B cell (primary cell): ENCODE measurements at regions not wholly inside any gene's neighbourhood (a gene's known extent, or its start where the extent isn't known, plus 50 kb on each side); places are given as distances from the start of the nearest gene placed in this dataset.

Source experiments
- ATAC-seq: fragments of 200-7000 bp; cut with Tn5 transposase; one replicate; pipeline ENCODE4 v1.10.0; 2021; ENCODE audit warnings: low read depth, mild to moderate bottlenecking, moderate number of reproducible peaks, moderate library complexity
- CTCF ChIA-PET: fragments of 350-600 bp; sonication (Branson Sonifier 250); formaldehyde crosslinking; loops from one replicate; lab custom pipeline; 2021; ENCODE audit warnings: antibody characterized with exemption, inconsistent platforms; lab: Charles Lee
- POLR2A ChIA-PET: fragments of 350-600 bp; sonication (Branson Sonifier 250); formaldehyde crosslinking; loops from one replicate; lab custom pipeline; 2021; ENCODE audit warnings: antibody characterized with exemption; lab: Charles Lee
- DNase-seq: peaks from one replicate; pipeline ENCODE4 v3.0.0; 2013
- H2AFZ ChIP-seq: 2 replicates; pipeline ENCODE4 v1.6.1; 2012; ENCODE audit warnings: mild to moderate bottlenecking, low read depth, low read length; ENCODE audit not compliant: insufficient read depth, poor library complexity, severe bottlenecking
- H3K27ac ChIP-seq, 2 donors: 1 replicate in 1 of 2; 2 replicates in 1 of 2; pipeline ENCODE4 v1.5.1; 2012 to 2013; ENCODE audit warnings: low read length in 2 of 2, mild to moderate bottlenecking in 2 of 2, moderate library complexity in 1 of 2
- H3K27me3 ChIP-seq, 4 experiments: fragments of 200-600 bp in 1 of 4; sonication (generic) in 1 of 4; replicated peaks in 1 of 4; 1 replicate in 2 of 4; 2 replicates in 2 of 4; pipeline versions ENCODE4 v1.6.1 to v1.7.0; 2013 to 2016; ENCODE audit warnings: low read length in 3 of 4, mild to moderate bottlenecking in 2 of 4, mixed read lengths in 1 of 4, moderate library complexity in 1 of 4; ENCODE audit not compliant: insufficient read depth in 4 of 4, control insufficient read depth in 3 of 4; ENCODE audit errors: control extremely low read depth in 1 of 4
- H3K36me3 ChIP-seq, 2 experiments: replicated peaks in 1 of 2; 1 replicate in 1 of 2; 2 replicates in 1 of 2; pipeline versions ENCODE4 v1.6.1 to v1.7.1; 2013; ENCODE audit warnings: low read length in 1 of 2; ENCODE audit not compliant: insufficient read depth in 2 of 2, control insufficient read depth in 1 of 2; ENCODE audit errors: control extremely low read depth in 1 of 2, extremely low read depth in 1 of 2
- H3K4me1 ChIP-seq, 2 donors: fragments of 200-600 bp in 1 of 2; sonication (generic) in 1 of 2; 1 replicate in 1 of 2; 2 replicates in 1 of 2; pipeline versions ENCODE4 v1.5.1 to v1.6.1; 2013 to 2017; ENCODE audit warnings: low read length in 2 of 2; ENCODE audit not compliant: control insufficient read depth in 2 of 2, insufficient read depth in 2 of 2
- H3K4me2 ChIP-seq: replicated peaks from 2 replicates; pipeline ENCODE3; 2012; ENCODE audit warnings: mild to moderate bottlenecking, low read depth, low read length; ENCODE audit not compliant: poor library complexity, severe bottlenecking
- H3K4me3 ChIP-seq, 5 experiments: fragments of 200-600 bp in 1 of 5; sonication (generic) in 1 of 5; 1 replicate in 3 of 5; 2 replicates in 2 of 5; pipeline versions ENCODE4 v1.5.1 to v1.7.0; 2011 to 2016; ENCODE audit warnings: low read length in 4 of 5, mild to moderate bottlenecking in 4 of 5, low read depth in 2 of 5, control low read depth in 1 of 5, moderate library complexity in 1 of 5; ENCODE audit not compliant: insufficient read depth in 1 of 5; ENCODE audit errors: control extremely low read depth in 1 of 5, extremely low read depth in 1 of 5
- H3K79me2 ChIP-seq: fragments of 200-600 bp; sonication (generic); one replicate; pipeline ENCODE4 v1.6.0; 2016; ENCODE audit warnings: low read length; ENCODE audit not compliant: control insufficient read depth, insufficient read depth
- H3K9ac ChIP-seq: fragments of 200-600 bp; sonication (generic); 2 replicates; pipeline ENCODE4 v1.6.1; 2017; ENCODE audit warnings: mild to moderate bottlenecking, low read length, moderate library complexity
- H3K9me3 ChIP-seq, 3 donors: one replicate each; pipeline versions ENCODE4 v1.6.1 to v1.7.1; 2013; ENCODE audit warnings: low read length in 2 of 3; ENCODE audit not compliant: control insufficient read depth in 2 of 3, insufficient read depth in 1 of 3; ENCODE audit errors: control extremely low read depth in 1 of 3
- H4K20me1 ChIP-seq: 2 replicates; pipeline ENCODE4 v1.6.0; 2012; ENCODE audit warnings: mild to moderate bottlenecking, low read length; ENCODE audit not compliant: insufficient read depth, control insufficient read depth, poor library complexity, severe bottlenecking
- H3K27ac Mint-ChIP-seq: one replicate; pipeline ENCODE4 v1.8.0; 2021; ENCODE audit warnings: mixed read lengths
- H3K27me3 Mint-ChIP-seq: one replicate; pipeline ENCODE4 v1.8.0; 2021; ENCODE audit warnings: mixed read lengths
- H3K4me1 Mint-ChIP-seq: one replicate; pipeline ENCODE4 v1.8.0; 2021; ENCODE audit warnings: mixed read lengths
- H3K4me3 Mint-ChIP-seq: one replicate; pipeline ENCODE4 v1.8.0; 2021; ENCODE audit warnings: mixed read lengths
- H3K9me3 Mint-ChIP-seq: one replicate; pipeline ENCODE4 v1.8.0; 2022; ENCODE audit warnings: mixed read lengths; ENCODE audit not compliant: insufficient read depth
- EZH2 ChIP-seq: IDR thresholded peaks from 2 replicates; pipeline ENCODE4 v1.6.1; 2012; ENCODE audit warnings: borderline replicate concordance, low read depth, mild to moderate bottlenecking, moderate library complexity, low read length; ENCODE audit not compliant: insufficient read depth, poor library complexity, severe bottlenecking
- WGBS: methylation state at CpG from one replicate; pipeline ENCODE4 v1.1.5; 2013; ENCODE audit warnings: missing lambda C conversion rate; ENCODE audit not compliant: insufficient coverage; 5-methylcytosine and 5-hydroxymethylcytosine counted together
- intact Hi-C: fragments of 100-400 bp; cut with micrococcal nuclease; formaldehyde crosslinking; loops from one replicate; pipeline ENCODE4 v1.10.0; 2022
- TF ChIP-seq, protein P1 (sequence below): fragments of 200-600 bp; IDR thresholded peaks from one replicate; pipeline ENCODE4 v1.8.0; 2022; ENCODE audit warnings: antibody characterized with exemption, mild to moderate bottlenecking

DNA sequence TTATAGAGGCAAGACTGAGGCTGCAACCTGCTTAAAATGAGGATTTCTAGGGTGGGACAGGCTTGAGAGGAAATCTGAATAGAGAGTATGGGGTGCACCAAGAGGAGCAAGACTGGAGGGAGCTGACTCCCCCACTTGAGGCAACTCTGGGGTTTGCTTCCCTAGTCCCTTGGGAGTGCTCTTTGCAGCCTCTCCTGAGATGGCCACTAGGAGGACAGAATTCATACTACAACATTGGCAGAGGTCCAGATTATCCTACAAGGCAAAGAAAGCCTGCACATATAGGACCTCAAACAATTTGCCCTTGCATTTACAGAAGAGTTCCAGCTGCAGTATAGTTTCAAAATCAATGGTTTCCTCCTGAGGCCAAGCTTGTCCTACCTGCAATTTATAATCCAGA lies 830.9 kb downstream of the TECRL start:
- ATAC-seq, result no peak
- Mint-ChIP-seq H3K9me3 (peaks cover 8% of the 10 kb centered on the region), H3K4me3 (no peak overlapping the region), H3K4me1 (no peaks in the 10 kb centered on the region), H3K27me3 (no peaks in the 10 kb centered on the region), H3K27ac (no peak overlapping the region)
- Histone ChIP-seq H3K9ac (no peak overlapping the region), H3K4me2 (no peak overlapping the region), H3K9me3 (peaks cover 0 to 7% (median 1%) of the 10 kb centered on the region in 3 donors), H3K27ac (no peak overlapping the region), H4K20me1 (no peaks in the 10 kb centered on the region), H2AFZ (no peak overlapping the region), H3K27me3 (no peaks in the 10 kb centered on the region), H3K4me3 (no peak overlapping the region), H3K4me1 (no peaks in the 10 kb centered on the region), H3K79me2 (no peaks in the 10 kb centered on the region), H3K36me3 (no peaks in the 10 kb centered on the region)
- POLR2A ChIA-PET, result no interaction called here
- intact Hi-C loops, result no loop called here
- TF ChIP-seq, protein P1, sequence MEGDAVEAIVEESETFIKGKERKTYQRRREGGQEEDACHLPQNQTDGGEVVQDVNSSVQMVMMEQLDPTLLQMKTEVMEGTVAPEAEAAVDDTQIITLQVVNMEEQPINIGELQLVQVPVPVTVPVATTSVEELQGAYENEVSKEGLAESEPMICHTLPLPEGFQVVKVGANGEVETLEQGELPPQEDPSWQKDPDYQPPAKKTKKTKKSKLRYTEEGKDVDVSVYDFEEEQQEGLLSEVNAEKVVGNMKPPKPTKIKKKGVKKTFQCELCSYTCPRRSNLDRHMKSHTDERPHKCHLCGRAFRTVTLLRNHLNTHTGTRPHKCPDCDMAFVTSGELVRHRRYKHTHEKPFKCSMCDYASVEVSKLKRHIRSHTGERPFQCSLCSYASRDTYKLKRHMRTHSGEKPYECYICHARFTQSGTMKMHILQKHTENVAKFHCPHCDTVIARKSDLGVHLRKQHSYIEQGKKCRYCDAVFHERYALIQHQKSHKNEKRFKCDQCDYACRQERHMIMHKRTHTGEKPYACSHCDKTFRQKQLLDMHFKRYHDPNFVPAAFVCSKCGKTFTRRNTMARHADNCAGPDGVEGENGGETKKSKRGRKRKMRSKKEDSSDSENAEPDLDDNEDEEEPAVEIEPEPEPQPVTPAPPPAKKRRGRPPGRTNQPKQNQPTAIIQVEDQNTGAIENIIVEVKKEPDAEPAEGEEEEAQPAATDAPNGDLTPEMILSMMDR, result no peak
- TF ChIP-seq EZH2, result no peak
- no peak for DNase-seq
- CTCF ChIA-PET, result no interaction called here

DNA sequence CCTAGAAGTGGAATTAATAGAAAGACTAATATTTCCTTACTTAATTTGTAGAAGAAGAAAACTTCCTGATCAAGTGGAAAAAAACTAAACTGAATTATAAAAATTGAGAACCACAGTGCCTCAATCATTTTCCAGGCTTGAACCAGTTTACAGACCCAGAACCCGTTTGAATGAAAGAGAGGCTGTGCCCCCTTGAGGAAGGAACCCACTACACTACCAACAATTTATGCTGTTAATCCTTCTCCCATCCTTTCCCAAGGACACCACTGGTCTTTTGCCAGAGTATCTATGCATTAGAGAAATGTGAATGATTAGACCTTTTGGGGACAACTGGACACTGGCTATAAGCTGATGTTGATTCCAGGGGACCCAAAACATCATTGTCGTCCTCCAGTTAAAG lies 842.6 kb downstream of the TECRL start:
- 73% methylated on average over 1 of the region's 2 CpGs for WGBS
- Mint-ChIP-seq H3K27ac (no peak overlapping the region), H3K4me3 (no peak overlapping the region), H3K27me3 (no peaks in the 10 kb centered on the region), H3K4me1 (no peaks in the 10 kb centered on the region), H3K9me3 (peaks cover 6% of the 10 kb centered on the region)
- ChIA-PET CTCF (interaction anchor here (1.6 kb wide), 1 partner anchor 18 kb away, joined by 3 read pairs; no protein-coding TSS in a partner anchor), POLR2A (no interaction called here)
- H4K20me1 ChIP-seq, result no peaks in the 10 kb centered on the region
- H3K79me2 ChIP-seq, result no peaks in the 10 kb centered on the region
- DNase-seq, result no peak
- no peaks in the 10 kb centered on the region for H3K27me3 ChIP-seq
- no peak overlapping the region for H3K4me2 ChIP-seq
- no peaks in the 10 kb centered on the region for H3K9me3 ChIP-seq
- H3K9ac ChIP-seq, result no peak overlapping the region
- H3K4me1 ChIP-seq, result no peaks in the 10 kb centered on the region
- H2AFZ ChIP-seq, result no peak overlapping the region
- no peak for ATAC-seq
- H3K4me3 ChIP-seq, result no peak overlapping the region
- no peak overlapping the region for H3K27ac ChIP-seq
- TF ChIP-seq, protein P1, result no peak
- TF ChIP-seq EZH2, result no peak
- no peaks in the 10 kb centered on the region for H3K36me3 ChIP-seq
- intact Hi-C loops, result no loop called here
